Sigmoid colon (tissue), 3 donors: ENCODE measurements at regions not wholly inside any gene's neighbourhood (a gene's known extent, or its start where the extent isn't known, plus 50 kb on each side); places are given as distances from the start of the nearest gene placed in this dataset.

ENCODE experiments used
- POLR2A ChIP-seq, 2 donors: fragments of 450-650 bp; IDR thresholded peaks; one replicate each; pipeline ENCODE4 v1.6.1; 2016; ENCODE audit warnings: antibody characterized with exemption in 2 of 2, mild to moderate bottlenecking in 2 of 2, moderate library complexity in 2 of 2
- TF ChIP-seq, protein P1 (sequence below), 4 experiments: fragments of 450-650 bp in 3 of 4; fragments of 200-600 bp in 1 of 4; IDR thresholded peaks; one replicate each; pipeline ENCODE4 v1.5.1; 2016 to 2019; ENCODE audit warnings: antibody characterized with exemption in 4 of 4, mild to moderate bottlenecking in 3 of 4, moderate library complexity in 2 of 4

DNA sequence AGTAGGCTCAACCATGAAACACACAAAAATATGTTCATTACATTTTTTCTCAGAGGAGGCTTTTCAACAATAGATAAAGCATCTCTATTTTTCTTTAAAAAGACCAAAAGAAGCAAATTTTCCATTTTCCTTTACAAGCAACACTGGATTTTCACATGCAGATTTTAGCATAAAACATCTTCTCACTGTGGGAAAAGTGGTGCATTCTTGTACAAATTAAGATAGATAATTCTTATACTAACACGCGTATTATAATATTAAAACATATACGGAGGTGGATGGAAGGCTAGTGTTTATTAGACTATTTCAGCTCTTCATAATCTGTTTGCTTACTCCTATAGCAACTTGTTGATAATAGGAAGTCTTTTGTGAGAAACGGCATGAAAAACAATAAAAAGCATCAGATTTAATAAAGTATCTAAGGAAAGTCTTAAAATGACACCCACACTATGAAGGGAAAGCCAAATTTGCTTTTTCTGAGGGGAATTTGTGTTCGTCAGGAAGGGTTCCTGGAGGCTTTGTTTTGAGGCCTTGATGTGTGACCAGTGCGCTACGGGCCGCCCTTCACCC lies 529.6 kb downstream of the SOX2 start:
- no peak for TF ChIP-seq POLR2A (IDR thresholded peaks at IDR 0.05)
- TF ChIP-seq, protein P1, sequence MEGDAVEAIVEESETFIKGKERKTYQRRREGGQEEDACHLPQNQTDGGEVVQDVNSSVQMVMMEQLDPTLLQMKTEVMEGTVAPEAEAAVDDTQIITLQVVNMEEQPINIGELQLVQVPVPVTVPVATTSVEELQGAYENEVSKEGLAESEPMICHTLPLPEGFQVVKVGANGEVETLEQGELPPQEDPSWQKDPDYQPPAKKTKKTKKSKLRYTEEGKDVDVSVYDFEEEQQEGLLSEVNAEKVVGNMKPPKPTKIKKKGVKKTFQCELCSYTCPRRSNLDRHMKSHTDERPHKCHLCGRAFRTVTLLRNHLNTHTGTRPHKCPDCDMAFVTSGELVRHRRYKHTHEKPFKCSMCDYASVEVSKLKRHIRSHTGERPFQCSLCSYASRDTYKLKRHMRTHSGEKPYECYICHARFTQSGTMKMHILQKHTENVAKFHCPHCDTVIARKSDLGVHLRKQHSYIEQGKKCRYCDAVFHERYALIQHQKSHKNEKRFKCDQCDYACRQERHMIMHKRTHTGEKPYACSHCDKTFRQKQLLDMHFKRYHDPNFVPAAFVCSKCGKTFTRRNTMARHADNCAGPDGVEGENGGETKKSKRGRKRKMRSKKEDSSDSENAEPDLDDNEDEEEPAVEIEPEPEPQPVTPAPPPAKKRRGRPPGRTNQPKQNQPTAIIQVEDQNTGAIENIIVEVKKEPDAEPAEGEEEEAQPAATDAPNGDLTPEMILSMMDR (IDR thresholded peaks at IDR 0.05): no peak
